DND-41 (cell line): ENCODE measurements at regions not wholly inside any gene's neighbourhood (a gene's known extent, or its start where the extent isn't known, plus 50 kb on each side); places are given as distances from the start of the nearest gene placed in this dataset.

Experiments
- ATAC-seq: fragments of 200-7000 bp; cut with Tn5 transposase; 3 replicates; pipeline ENCODE4 v1.9.1; 2021; ENCODE audit warnings: low read depth; ENCODE audit not compliant: insufficient read depth
- DNase-seq: peaks from one replicate; pipeline ENCODE4 v3.0.0-alpha.2; 2020
- H2AFZ ChIP-seq: 2 replicates; pipeline ENCODE4 v1.6.0; 2012; ENCODE audit warnings: low read depth, low read length
- H3K27ac ChIP-seq: 2 replicates; pipeline ENCODE4 v1.5.1; 2012; ENCODE audit warnings: low read length, inconsistent platforms
- H3K27me3 ChIP-seq: fragments of 200-600 bp; sonication (generic); 2 replicates; pipeline ENCODE4 v1.6.0; 2012; ENCODE audit warnings: low read length, mild to moderate bottlenecking, inconsistent platforms; ENCODE audit not compliant: insufficient read depth, poor library complexity
- H3K36me3 ChIP-seq: 2 replicates; pipeline ENCODE4 v1.5.1; 2012; ENCODE audit warnings: low read length, inconsistent platforms; ENCODE audit not compliant: insufficient read depth
- H3K4me1 ChIP-seq: 2 replicates; pipeline ENCODE4 v1.5.1; 2012; ENCODE audit warnings: mild to moderate bottlenecking, low read length; ENCODE audit not compliant: insufficient read depth
- H3K4me2 ChIP-seq: 2 replicates; pipeline ENCODE4 v1.6.0; 2012; ENCODE audit warnings: mild to moderate bottlenecking, moderate library complexity, low read length, inconsistent platforms; ENCODE audit not compliant: insufficient read depth
- H3K4me3 ChIP-seq, 2 experiments: fragments of 200-600 bp in 1 of 2; shearing (Covaris generic) in 1 of 2; 2 replicates each; pipeline ENCODE4 v1.5.1; 2012 to 2016; ENCODE audit warnings: inconsistent platforms in 2 of 2, low read length in 2 of 2, mild to moderate bottlenecking in 2 of 2, low read depth in 1 of 2, moderate library complexity in 1 of 2
- H3K79me2 ChIP-seq: 2 replicates; pipeline ENCODE4 v1.6.0; 2012; ENCODE audit warnings: low read length, inconsistent platforms; ENCODE audit not compliant: insufficient read depth
- H3K9ac ChIP-seq: 2 replicates; pipeline ENCODE4 v1.6.0; 2012; ENCODE audit warnings: low read depth, mild to moderate bottlenecking, inconsistent platforms, low read length, moderate library complexity
- H3K9me3 ChIP-seq: 2 replicates; pipeline ENCODE4 v1.5.1; 2012; ENCODE audit warnings: low read length, moderate library complexity, mild to moderate bottlenecking, inconsistent platforms; ENCODE audit not compliant: insufficient read depth, severe bottlenecking
- H4K20me1 ChIP-seq: 2 replicates; pipeline ENCODE4 v1.6.0; 2012; ENCODE audit warnings: low read length; ENCODE audit not compliant: insufficient read depth
- EZH2 ChIP-seq: IDR thresholded peaks from 3 replicates; pipeline ENCODE4 v1.6.1; 2012; ENCODE audit warnings: borderline replicate concordance, low read depth, mild to moderate bottlenecking, moderate library complexity, low read length, inconsistent platforms; ENCODE audit not compliant: severe bottlenecking
- TF ChIP-seq, protein P1 (sequence below): IDR thresholded peaks from 2 replicates; pipeline ENCODE4 v1.5.1; 2012; ENCODE audit warnings: borderline replicate concordance, low read length, moderate library complexity, mild to moderate bottlenecking; ENCODE audit not compliant: poor library complexity, severe bottlenecking; ENCODE audit errors: extremely low read depth

DNA sequence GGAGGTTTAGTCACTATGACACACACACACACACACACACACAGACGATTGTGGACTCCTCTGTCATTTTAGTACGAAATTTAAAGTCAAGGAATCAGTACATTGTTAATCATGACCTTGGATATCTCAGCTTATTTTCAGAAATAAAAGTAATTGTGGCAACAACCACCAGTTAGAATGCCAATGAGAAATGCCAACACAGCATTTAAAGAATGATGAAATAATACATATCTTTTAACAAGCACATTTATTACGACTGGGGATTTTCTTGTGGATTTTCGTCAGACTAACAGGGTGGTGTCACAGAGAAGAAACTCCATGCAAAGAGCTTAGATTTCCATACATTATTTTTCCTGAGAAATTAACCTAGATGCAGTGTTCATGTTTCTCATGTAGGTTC, 1289.4 kb downstream of the AACS start:
- Histone ChIP-seq H3K36me3 (no peaks in the 10 kb centered on the region), H3K27me3 (no peaks in the 10 kb centered on the region), H2AFZ (no peak overlapping the region), H3K79me2 (no peaks in the 10 kb centered on the region), H3K4me3 (no peak overlapping the region), H3K27ac (no peak overlapping the region), H4K20me1 (no peaks in the 10 kb centered on the region), H3K4me1 (no peaks in the 10 kb centered on the region), H3K9me3 (no peaks in the 10 kb centered on the region), H3K9ac (no peak overlapping the region), H3K4me2 (no peak overlapping the region)
- TF ChIP-seq, protein P1, sequence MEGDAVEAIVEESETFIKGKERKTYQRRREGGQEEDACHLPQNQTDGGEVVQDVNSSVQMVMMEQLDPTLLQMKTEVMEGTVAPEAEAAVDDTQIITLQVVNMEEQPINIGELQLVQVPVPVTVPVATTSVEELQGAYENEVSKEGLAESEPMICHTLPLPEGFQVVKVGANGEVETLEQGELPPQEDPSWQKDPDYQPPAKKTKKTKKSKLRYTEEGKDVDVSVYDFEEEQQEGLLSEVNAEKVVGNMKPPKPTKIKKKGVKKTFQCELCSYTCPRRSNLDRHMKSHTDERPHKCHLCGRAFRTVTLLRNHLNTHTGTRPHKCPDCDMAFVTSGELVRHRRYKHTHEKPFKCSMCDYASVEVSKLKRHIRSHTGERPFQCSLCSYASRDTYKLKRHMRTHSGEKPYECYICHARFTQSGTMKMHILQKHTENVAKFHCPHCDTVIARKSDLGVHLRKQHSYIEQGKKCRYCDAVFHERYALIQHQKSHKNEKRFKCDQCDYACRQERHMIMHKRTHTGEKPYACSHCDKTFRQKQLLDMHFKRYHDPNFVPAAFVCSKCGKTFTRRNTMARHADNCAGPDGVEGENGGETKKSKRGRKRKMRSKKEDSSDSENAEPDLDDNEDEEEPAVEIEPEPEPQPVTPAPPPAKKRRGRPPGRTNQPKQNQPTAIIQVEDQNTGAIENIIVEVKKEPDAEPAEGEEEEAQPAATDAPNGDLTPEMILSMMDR = no peak
- no peak for TF ChIP-seq EZH2
- ATAC-seq (no peak), DNase-seq (no peak)

DNA sequence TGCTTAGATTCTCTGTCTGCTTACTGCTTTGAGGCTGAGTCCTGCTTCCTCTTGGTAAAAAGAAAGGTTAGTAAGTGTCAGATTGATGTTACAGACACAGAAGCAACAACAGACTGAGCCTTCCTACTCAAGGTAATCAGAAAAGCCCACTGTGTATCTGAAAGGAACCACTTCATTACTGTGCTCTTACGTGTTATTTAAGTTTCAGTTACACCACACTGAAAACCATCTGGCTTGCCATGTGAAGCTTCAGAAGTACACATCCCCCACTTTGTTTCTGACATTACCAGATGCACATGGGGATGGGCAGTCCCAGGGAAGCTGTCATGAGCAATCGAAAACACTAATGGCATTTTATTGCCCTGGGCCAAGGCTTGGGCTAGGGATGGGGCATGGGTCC, 1290.1 kb downstream of the AACS start:
- TF ChIP-seq EZH2 = no peak
- TF ChIP-seq, protein P1 = no peak
- Histone ChIP-seq H3K27me3 (no peaks in the 10 kb centered on the region), H3K4me2 (no peak overlapping the region), H3K79me2 (no peaks in the 10 kb centered on the region), H3K27ac (no peak overlapping the region), H3K4me3 (no peak overlapping the region), H3K9ac (no peak overlapping the region), H4K20me1 (no peaks in the 10 kb centered on the region), H2AFZ (no peak overlapping the region), H3K4me1 (no peaks in the 10 kb centered on the region), H3K36me3 (no peaks in the 10 kb centered on the region), H3K9me3 (no peaks in the 10 kb centered on the region)
- DNase-seq = no peak
- ATAC-seq = no peak

DNA sequence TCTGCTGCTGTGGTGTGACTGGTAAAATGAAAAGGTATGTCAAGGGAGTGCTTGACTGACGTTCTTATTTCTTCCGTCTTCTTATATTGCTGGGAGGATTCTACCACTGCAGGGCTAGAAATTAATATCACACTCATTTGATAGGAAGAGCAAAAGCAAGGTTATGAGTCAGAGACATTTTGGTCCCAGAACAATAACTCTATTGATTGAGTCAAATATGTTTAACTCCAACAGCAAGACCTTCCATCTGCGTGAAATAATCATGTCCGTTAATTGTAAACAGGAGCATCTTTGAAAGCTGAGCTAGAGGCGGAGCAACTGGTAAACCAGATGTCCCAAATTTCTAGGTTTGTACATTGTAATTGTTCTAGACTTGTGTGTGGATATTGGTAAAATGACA, 1293.6 kb downstream of the AACS start:
- H3K4me1 ChIP-seq = no peaks in the 10 kb centered on the region
- TF ChIP-seq, protein P1 = no peak
- no peak for TF ChIP-seq EZH2
- ATAC-seq (no peak), DNase-seq (no peak)
- no peak overlapping the region for H3K27ac ChIP-seq
- H4K20me1 ChIP-seq = no peaks in the 10 kb centered on the region
- H2AFZ ChIP-seq = no peak overlapping the region
- no peaks in the 10 kb centered on the region for H3K79me2 ChIP-seq
- H3K4me3 ChIP-seq = no peak overlapping the region
- no peak overlapping the region for H3K9ac ChIP-seq
- no peaks in the 10 kb centered on the region for H3K9me3 ChIP-seq
- H3K27me3 ChIP-seq = no peaks in the 10 kb centered on the region
- no peaks in the 10 kb centered on the region for H3K36me3 ChIP-seq
- no peak overlapping the region for H3K4me2 ChIP-seq

DNA sequence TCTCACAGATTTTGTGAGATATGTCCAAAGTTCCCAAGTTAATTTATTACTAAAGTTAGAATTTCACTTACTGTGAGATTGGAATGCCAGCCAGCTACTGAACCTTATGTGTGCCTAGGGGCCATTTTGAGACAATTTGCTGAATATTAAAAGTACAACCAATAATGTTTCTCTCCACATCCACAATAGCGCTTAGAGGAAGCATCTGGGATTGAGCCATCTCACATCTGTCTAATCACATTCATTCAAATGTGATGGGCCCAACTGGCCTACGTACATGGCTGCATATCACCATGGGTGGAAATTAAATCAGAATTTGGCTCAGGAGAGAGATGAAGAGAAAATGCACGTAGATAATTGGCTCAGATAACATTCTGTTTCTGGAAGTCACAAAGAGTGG, 1294.0 kb downstream of the AACS start:
- no peak overlapping the region for H3K27ac ChIP-seq
- H3K36me3 ChIP-seq = no peaks in the 10 kb centered on the region
- no peaks in the 10 kb centered on the region for H3K4me1 ChIP-seq
- H4K20me1 ChIP-seq = no peaks in the 10 kb centered on the region
- no peaks in the 10 kb centered on the region for H3K9me3 ChIP-seq
- ATAC-seq (no peak), DNase-seq (no peak)
- TF ChIP-seq, protein P1 = no peak
- TF ChIP-seq EZH2 = no peak
- no peaks in the 10 kb centered on the region for H3K79me2 ChIP-seq
- H3K4me2 ChIP-seq = no peak overlapping the region
- H3K27me3 ChIP-seq = no peaks in the 10 kb centered on the region
- H2AFZ ChIP-seq = no peak overlapping the region
- H3K9ac ChIP-seq = no peak overlapping the region
- no peak overlapping the region for H3K4me3 ChIP-seq
